Suppressor macrophage treated with lipopolysaccharide for 1 hour (primary cell): ENCODE measurements at regions not wholly inside any gene's neighbourhood (a gene's known extent, or its start where the extent isn't known, plus 50 kb on each side); places are given as distances from the start of the nearest gene placed in this dataset.
"Not testable (repeated sequence)": the region's sequence is repeated elsewhere in the genome, so short reads cannot be mapped to it uniquely, and the experiment has no call there.

Experiments used
- DNase-seq, 3 donors: peaks; one replicate each; pipeline ENCODE4 v3.0.0-alpha.2; 2020 to 2022

GRCh38 chrX:16067886-16068515, 55.4 kb upstream of the GRPR start:
- DNase-seq, result peak in 1 of 3 donors; percentile 3

DNA sequence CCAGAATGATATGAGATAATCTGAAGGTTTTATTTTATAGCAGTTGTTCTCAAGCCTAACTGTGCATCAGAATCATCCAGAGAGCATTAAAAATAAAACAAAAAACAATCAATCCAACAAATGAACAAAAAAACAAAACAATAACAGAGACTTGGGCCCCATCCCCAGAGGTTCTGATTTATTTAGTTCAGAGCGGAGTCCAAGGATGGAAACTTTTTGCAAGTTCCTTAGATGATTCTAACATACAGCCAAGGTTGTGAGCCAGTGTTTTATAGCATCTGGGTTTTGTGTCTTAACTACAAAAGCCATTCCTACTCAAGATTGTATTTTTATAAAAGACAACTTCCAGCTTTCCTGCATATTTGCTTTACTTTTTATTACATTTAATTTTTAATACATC, 59.4 kb upstream of the GRPR start:
- no peak for DNase-seq

DNA sequence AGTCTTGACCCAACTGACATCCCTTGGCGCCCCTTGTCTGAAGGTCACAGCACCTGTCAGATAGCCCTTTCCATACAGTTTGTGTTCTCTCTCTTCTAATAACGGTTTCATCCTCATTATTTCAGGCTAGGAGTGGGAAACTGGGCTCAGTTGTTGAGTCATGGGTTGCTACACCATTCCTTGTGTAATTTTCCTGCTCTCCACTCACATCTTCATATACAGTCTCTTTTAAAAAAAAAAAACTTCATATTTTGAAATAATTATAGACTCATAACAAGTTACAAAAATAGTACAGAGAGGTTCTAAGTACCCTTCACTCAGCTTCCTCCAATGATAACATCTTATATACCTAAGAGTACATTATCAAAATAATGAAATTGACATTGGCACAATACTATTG, 60.2 kb upstream of the GRPR start:
- peak; percentile 2 to 51 (median 46) for DNase-seq

DNA sequence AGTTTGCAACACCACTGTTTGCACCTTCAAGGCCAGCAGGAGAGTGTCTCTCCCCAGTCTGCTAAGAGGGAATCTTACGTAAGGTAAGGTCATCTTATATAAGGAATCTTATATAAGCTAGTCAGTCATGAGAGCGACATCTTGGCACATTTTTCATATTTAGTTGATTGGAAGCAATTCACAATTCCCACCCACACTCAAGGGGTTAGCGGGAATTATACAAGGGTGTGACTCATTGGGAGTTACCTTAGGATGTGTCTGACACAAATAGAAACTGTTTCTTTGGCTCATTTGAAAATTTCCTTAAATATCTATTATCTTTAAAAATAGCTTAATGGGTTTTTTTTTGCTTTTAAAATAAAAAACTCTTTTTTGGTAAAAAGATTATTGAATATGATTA, 62.1 kb upstream of the GRPR start:
- DNase-seq, result peak in 1 of 3 donors; percentile 1

GRCh38 chrX:16060252-16060651, 63.1 kb upstream of the GRPR start:
- no peak for DNase-seq

DNA sequence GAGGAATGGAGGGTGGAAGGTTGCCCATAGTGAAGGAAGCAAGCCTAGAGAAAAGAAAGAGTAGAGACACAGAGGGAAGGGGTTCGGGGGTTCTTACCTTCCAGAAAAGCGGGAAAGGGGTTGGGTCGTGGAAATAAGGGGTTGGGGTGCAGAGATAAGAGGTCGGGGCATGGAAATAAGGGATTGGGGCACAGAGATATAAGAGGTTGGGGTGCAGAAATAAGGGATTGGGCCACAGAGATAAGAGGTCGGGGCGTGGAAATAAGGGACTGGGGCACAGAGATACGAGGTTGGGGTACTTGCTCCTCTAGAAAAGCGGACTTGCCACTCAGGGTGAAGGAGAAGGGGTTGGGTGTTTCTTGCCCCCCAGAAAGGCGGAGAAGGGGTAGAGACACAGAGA, 74.2 kb upstream of the GRPR start:
- not testable (repeated sequence) for DNase-seq

DNA sequence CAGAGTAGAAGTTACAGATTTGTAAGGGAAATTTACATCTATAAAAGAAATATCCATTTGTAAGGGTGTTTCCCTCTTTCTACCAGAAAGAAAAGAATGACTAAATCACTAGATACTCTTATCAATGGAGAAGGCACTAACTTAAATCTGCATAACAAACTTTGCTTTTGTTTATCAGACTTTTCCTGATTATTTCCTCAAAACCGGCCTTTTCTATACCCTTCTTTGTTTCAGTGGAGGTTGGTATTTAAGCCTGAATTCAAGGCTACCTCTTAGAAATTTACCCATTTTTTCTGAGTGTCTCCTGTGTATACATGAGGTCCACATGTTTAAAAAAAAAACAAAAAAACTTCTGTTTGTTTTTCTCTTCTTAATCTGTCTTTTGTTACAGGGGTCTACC, 80.4 kb upstream of the GRPR start:
- no peak for DNase-seq

DNA sequence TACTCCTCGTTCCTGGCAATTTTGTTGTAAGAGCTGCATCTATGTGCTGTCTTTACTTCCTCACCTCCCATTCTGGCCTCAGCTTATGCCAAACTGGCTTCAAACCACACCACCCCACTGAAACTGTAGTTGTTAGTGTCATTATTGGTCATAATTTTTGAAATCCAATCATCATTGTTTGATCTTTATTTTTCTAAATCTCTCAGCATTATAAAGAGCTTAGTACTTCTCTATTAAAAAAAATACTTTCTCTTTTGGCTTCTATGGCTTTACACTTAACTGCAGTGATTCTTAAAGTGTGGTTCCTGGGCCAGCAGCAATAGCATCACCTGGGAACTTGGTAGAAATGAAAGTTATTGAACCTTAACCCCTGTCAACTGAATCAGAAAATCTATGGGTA, 83.5 kb upstream of the GRPR start:
- no peak for DNase-seq

- DNase-seq, result no peak
Observed at GRCh38 chrX:16039363-16039762, 84.0 kb upstream of the GRPR start.

DNA sequence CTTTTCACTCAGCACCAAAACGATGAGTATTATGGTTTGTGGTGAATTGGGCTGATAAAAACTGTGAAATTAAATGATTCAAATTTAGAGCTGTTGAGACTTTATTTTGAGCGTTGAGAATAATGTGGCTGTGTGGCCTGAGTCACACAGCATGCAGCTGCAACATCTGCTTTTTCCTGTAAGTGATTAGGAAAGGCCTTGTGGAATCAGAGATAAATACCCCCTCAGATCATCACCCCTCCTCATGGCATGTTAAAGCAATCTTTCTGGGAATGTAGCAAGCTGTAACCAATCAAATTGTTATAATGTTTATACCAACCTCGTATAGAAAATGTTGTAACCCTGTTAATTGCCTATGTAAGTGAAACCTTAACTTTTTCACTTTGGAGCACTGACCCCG, 90.0 kb upstream of the GRPR start:
- DNase-seq, result peak; percentile 7 to 55 (median 33)

- peak; percentile 21 to 38 (median 23) for DNase-seq
Observed at GRCh38 chrX:16028576-16028975, 94.8 kb upstream of the GRPR start.

DNA sequence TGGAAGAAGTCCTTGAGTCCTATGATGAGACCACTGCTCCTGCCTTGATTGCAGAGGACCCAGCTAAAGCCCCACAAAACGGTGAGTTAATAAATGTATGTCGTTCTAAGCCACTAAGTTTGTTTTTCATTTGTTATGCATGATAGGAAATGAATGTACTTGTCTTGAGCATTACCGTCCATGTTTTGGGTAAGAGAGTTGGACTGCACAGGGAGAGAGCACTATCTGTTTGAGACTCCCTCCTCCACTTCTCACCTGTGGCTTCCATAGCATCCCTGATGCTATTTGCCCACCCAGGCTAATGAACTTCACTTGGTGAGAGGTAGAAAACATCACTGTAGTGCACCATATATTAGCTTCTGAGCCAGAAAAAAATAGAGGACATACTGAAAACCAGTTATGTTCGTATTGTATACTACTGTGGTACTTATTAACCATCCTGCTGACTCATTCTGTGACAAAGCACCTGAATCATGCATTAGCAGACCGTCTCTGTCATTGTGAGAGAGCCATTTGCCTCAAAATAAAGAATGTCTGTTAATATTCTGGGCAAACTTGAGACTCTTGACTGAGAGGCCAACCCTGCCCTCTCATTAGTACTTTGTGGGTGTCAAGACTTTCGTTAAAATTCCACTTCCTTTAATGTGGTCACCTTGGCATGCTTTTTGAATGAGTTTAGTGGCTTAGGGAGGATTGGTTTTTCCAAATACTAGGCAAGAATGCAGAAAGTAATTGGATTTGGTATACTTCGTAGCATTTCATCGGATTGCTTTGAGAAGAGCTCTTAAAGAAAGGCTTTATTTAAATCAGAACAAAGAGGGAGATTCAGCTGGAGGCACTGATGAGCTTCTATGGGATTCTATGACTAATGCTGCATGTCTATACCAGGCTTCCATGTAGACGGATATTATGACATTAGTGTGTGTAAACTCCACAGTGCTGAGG, 99.3 kb upstream of the GRPR start:
- DNase-seq, result peak; percentile 7 to 53 (median 43)

DNA sequence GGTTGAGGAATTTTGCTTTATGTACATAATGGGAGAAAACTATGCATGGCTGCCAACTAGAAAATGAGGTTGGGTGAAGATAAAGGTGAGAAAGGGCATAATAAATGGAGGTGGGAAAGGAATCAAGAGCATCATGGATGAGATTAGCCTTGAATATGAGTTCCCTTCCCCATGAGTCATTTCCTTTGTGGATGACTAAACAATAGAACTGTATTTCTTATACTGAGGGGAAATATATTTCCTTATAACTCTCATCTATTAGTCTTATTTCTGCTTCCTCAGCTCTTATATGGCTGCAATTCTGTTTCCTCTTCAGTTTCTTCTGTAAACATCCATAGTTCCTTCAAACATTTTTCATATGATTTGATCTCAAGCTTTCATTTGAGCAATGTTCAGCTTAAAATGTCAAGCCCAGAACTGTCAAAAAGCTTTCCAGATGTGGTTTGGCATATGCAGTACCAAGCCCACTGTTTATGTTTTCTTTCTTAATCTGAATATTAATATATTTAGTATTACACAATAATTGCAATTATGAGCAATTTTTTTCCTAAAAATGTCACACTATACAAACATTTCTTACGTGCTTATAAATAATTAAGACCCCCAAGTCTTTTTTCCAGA, 100.7 kb upstream of the GRPR start:
- DNase-seq, result peak; percentile 8 to 61 (median 51)

GRCh38 chrX:16018291-16018690, 105.1 kb upstream of the GRPR start:
- no peak for DNase-seq

DNA sequence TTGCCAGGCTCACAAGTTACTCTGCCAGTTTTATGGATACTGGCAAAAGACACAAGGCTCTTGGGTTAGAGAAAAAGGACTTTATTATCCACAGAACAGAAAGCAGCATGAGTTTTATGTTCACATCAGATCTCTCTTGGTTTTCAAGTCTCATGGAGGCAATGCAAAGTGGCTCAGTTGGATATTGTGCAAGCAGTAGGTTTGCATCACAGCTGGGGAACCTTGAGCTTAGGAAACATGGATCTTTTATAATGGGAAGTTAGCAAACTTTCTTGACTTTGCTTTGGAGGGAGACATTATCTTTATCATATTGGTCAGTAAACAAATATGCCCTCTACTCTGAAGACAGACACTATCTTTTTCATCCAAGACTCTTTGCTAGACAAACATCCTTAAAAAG, 109.2 kb upstream of the GRPR start:
- DNase-seq, result peak; percentile 49 to 68 (median 62)

DNA sequence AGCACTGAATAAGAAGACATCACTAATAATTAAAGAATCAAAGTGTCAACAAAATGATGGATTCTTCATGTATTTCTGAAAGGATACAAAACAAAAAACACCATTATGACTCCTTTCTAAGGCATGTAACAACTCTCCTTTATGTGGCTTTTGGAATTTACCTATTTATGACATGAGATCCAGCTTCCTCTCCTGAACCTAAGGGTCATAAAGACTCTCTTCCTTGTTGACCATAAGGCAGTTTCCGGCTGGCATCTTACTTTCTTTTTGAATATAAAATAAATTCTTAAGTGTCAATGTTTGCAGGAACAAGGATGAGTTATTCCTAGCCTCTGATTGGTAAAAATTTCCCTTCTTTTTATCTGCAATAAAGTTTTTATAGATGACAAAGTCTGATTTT, 111.1 kb upstream of the GRPR start:
- DNase-seq, result no peak

DNA sequence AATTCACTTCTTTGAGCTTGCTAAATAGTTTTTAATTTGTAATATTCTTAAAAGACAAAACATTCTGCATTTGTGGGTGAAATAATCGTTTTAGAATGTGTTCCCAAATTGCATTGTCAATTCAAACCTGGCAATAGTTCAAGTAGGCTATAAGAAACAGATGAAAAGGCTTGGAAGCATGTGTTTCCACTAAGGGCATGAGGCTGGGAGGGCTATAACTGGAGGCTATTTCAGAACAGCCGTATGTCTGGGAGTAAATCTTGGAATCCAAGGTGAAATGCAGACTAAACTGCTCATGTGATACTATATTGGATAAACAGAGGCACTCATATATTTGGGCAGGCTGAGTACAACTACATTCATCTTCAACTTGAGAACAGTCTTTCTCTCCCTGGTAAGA, 117.4 kb upstream of the GRPR start:
- no peak for DNase-seq

DNA sequence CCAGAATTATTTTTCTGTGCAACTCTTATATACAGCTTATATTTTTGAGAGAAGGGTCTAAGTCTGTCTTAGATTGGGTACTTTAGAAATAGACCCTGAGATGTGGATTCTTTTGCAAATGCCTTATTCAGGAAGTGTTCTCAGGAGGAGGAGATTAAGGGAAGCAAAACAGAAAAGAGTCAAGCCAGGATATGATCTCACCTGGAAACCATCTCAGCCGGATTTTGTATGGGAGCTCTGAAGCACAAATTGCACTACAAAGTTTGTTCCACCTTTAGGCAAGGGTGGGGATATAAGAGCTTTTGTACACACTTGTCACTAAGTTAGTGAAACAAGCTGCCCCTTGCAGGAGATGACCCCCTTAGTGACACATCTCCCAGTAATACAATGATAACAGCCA, 121.2 kb upstream of the GRPR start:
- DNase-seq, result no peak

- DNase-seq, result peak; percentile 13 to 31 (median 22)
Observed at GRCh38 chrX:15998350-15998749, 125.0 kb upstream of the GRPR start.

- DNase-seq, result no peak
Observed at GRCh38 chrX:15989716-15990115, 133.6 kb upstream of the GRPR start.

DNA sequence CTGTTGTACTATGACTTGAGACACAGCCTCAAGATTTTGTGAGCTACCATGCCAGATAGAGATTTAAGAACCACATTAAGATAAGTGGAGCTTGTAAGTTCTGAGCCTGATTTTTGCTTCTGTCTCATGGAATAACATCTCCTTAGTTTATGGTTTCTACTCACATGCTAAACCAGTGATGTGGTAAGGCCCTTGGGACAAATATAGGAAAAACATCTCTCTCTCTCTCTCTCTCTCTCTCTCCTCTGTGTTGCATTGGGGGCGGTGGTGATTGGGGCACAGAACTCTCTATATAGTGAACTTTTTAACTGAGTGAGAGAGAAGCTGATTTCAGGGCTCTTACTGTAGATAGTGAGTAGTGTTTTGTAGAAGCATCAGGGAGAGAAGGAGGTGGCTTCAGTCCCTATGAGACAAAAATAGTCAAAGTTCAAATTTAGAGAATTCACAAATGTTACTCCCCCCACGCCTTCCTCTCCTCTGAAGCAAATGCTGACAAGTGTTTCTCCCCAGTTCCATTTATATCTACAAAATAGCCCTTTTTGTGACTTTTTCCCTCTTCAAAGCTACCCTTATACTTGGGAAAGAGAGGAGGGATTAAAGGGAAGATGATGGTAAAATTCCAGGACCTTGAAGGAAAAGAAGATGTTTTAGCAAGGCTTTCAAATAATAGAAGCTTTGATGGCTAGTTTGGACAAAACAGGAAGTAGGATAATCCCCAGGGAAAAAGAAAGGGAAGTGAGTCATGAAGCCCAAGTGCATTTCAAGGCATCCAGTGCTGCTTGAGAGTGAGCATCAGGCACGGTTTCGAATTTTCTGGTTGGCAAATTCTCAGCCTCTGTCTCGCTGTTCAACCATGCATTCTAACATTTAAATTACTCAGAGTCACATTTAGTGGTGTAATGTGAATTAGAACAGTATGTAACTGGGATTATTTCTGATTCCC, 134.3 kb upstream of the AP1S2 start:
- DNase-seq, result peak; percentile 62 to 75 (median 75)

GRCh38 chrX:15985937-15986336, 131.3 kb upstream of the AP1S2 start:
- DNase-seq, result peak; percentile 65 to 82 (median 75)

DNA sequence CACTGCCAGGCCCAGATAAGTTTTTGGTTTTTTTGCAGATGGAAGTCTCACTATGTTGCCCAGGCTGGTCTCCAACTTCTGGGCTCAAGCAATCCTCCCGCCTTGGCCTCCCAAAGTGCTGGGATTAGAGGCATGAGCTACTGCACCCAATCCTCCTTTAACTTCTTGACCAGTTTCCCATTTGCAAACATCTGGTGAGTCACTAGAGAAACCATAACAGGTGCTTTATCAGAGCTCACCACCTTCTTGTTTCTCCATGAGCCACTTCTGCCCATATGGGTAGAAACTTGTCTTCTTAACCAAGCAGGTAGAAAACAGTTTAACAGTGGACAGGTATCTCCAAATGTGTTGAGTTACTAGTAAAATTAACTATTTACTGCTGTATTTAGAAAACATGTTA, 128.4 kb upstream of the AP1S2 start:
- DNase-seq, result no peak
